Activated B cell treated with CpG ODN at 0.5 μM for 24 hours (primary cell): ENCODE measurements at regions not wholly inside any gene's neighbourhood (a gene's known extent, or its start where the extent isn't known, plus 50 kb on each side); places are given as distances from the start of the nearest gene placed in this dataset.

Source experiments
- ATAC-seq: fragments of 200-7000 bp; cut with Tn5 transposase; one replicate; pipeline ENCODE4 v1.10.0; 2021; ENCODE audit warnings: low read depth, mild to moderate bottlenecking, moderate library complexity
- CTCF ChIA-PET: fragments of 350-600 bp; sonication (Branson Sonifier 250); formaldehyde crosslinking; loops from one replicate; lab custom pipeline; 2021; ENCODE audit warnings: antibody characterized with exemption; lab: Charles Lee
- POLR2A ChIA-PET: fragments of 350-600 bp; sonication (Branson Sonifier 250); formaldehyde crosslinking; loops from one replicate; lab custom pipeline; 2021; ENCODE audit warnings: antibody characterized with exemption; lab: Charles Lee
- DNase-seq: peaks from one replicate; pipeline ENCODE4 v3.0.0; 2022
- H3K27ac Mint-ChIP-seq: one replicate; pipeline ENCODE4 v1.8.0; 2020; ENCODE audit warnings: mixed read lengths
- H3K27me3 Mint-ChIP-seq: one replicate; pipeline ENCODE4 v1.8.0; 2021; ENCODE audit warnings: mixed read lengths
- H3K36me3 Mint-ChIP-seq: one replicate; pipeline ENCODE4 v1.8.0; 2021; ENCODE audit warnings: low read depth, mixed read lengths
- H3K4me1 Mint-ChIP-seq: one replicate; pipeline ENCODE4 v1.8.0; 2021; ENCODE audit warnings: mixed read lengths
- H3K4me3 Mint-ChIP-seq: one replicate; pipeline ENCODE4 v1.8.0; 2020; ENCODE audit warnings: mild to moderate bottlenecking, mixed read lengths
- H3K9me3 Mint-ChIP-seq: one replicate; pipeline ENCODE4 v1.8.0; 2020; ENCODE audit warnings: mixed read lengths
- CTCF ChIP-seq: fragments of 200-600 bp; IDR thresholded peaks from one replicate; pipeline ENCODE4 v1.8.0; 2022; ENCODE audit warnings: antibody characterized with exemption, mild to moderate bottlenecking
- intact Hi-C: fragments of 100-400 bp; cut with micrococcal nuclease; formaldehyde crosslinking; loops from one replicate; pipeline ENCODE4 v1.15.1; 2024

GRCh38 chr13:50724913-50725312 is 118.6 kb downstream of the DLEU7 start:
- ATAC-seq (no peak), DNase-seq (no peak)
- intact Hi-C loops = no loop called here
- H3K27ac Mint-ChIP-seq = no peak overlapping the region
- CTCF ChIA-PET = no interaction called here
- no peak overlapping the region for H3K4me3 Mint-ChIP-seq
- peaks cover 36% of the 10 kb centered on the region for H3K4me1 Mint-ChIP-seq
- no peak for TF ChIP-seq CTCF
- no peaks in the 10 kb centered on the region for H3K9me3 Mint-ChIP-seq
- no peaks in the 10 kb centered on the region for H3K27me3 Mint-ChIP-seq
- POLR2A ChIA-PET = no interaction called here
- no peaks in the 10 kb centered on the region for H3K36me3 Mint-ChIP-seq

- Mint-ChIP-seq H3K36me3 (no peaks in the 10 kb centered on the region), H3K27ac (no peak overlapping the region), H3K27me3 (no peaks in the 10 kb centered on the region), H3K4me1 (peaks cover 36% of the 10 kb centered on the region), H3K4me3 (peak overlapping the region; percentile 45), H3K9me3 (no peaks in the 10 kb centered on the region)
- intact Hi-C loops = no loop called here
- POLR2A ChIA-PET = no interaction called here
- TF ChIP-seq CTCF = no peak
- peak; percentile 25 for ATAC-seq
- CTCF ChIA-PET = no interaction called here
- no peak for DNase-seq
These were observed 117.3 kb downstream of the DLEU7 start for GRCh38 chr13:50726164-50726563.

- intact Hi-C loops = loop anchor here (2.0 kb wide), 1 partner anchor 14 kb away; no protein-coding TSS in a partner anchor
- no peak for TF ChIP-seq CTCF
- no peak for ATAC-seq
- Mint-ChIP-seq H3K27ac (no peak overlapping the region), H3K4me3 (no peak overlapping the region), H3K9me3 (no peaks in the 10 kb centered on the region), H3K4me1 (peaks cover 36% of the 10 kb centered on the region), H3K27me3 (no peaks in the 10 kb centered on the region), H3K36me3 (no peaks in the 10 kb centered on the region)
- ChIA-PET POLR2A (no interaction called here), CTCF (no interaction called here)
- DNase-seq = no peak
These were observed 114.3 kb downstream of the DLEU7 start for GRCh38 chr13:50729177-50729576.

GRCh38 chr13:50730496-50731351 is 112.8 kb downstream of the DLEU7 start:
- ChIA-PET CTCF (no interaction called here), POLR2A (no interaction called here)
- peaks cover 21% of the 10 kb centered on the region for H3K4me1 Mint-ChIP-seq
- TF ChIP-seq CTCF = no peak
- DNase-seq = no peak
- no peak overlapping the region for H3K4me3 Mint-ChIP-seq
- intact Hi-C loops = no loop called here
- H3K9me3 Mint-ChIP-seq = no peaks in the 10 kb centered on the region
- H3K36me3 Mint-ChIP-seq = no peaks in the 10 kb centered on the region
- H3K27me3 Mint-ChIP-seq = no peaks in the 10 kb centered on the region
- no peak overlapping the region for H3K27ac Mint-ChIP-seq
- ATAC-seq = no peak

- Mint-ChIP-seq H3K36me3 (no peaks in the 10 kb centered on the region), H3K4me3 (no peak overlapping the region), H3K27ac (no peak overlapping the region), H3K4me1 (peaks cover 15% of the 10 kb centered on the region), H3K9me3 (no peaks in the 10 kb centered on the region), H3K27me3 (no peaks in the 10 kb centered on the region)
- DNase-seq (no peak), ATAC-seq (no peak)
- POLR2A ChIA-PET = no interaction called here
- CTCF ChIA-PET = no interaction called here
- intact Hi-C loops = no loop called here
- no peak for TF ChIP-seq CTCF
These were observed 112.1 kb downstream of the DLEU7 start for GRCh38 chr13:50731400-50731799.
